ENCODE measurements at regions not wholly inside any gene's neighbourhood (a gene's known extent, or its start where the extent isn't known, plus 50 kb on each side); places are given as distances from the start of the nearest gene placed in this dataset.
"Not testable (repeated sequence)": the region's sequence is repeated elsewhere in the genome, so short reads cannot be mapped to it uniquely, and the experiment has no call there.

DNA sequence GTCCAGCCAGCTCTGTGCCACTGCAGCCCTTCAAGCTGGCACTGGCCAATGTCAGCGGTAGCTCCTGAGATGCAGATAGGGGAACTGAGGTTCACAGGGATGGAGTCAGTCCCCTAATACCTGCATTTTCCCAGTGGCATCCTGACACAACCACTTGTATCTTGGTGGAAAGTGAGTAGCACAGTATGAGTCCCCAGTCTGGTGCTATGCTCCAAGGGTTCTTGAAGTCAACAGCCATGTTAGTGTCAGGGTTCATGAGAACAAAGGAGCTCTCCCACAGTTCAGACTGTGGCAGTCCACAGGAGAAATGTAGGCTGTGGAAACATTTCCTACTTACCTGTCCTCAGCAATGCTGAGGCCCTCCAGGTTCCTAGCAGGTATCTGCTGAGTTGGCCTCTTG is 115.5 kb downstream of the ZNF736 start:
- Histone ChIP-seq H3K9me3 (peaks cover 8% of the 10 kb centered on the region), H3K4me3 (no peak overlapping the region), H3K36me3 (no peaks in the 10 kb centered on the region), H3K4me1 (no peaks in the 10 kb centered on the region), H3K27ac (no peak overlapping the region), H3K27me3 (no peaks in the 10 kb centered on the region)
- intact Hi-C loops (cut with DNase I): no loop called here
- TF ChIP-seq, protein P1, sequence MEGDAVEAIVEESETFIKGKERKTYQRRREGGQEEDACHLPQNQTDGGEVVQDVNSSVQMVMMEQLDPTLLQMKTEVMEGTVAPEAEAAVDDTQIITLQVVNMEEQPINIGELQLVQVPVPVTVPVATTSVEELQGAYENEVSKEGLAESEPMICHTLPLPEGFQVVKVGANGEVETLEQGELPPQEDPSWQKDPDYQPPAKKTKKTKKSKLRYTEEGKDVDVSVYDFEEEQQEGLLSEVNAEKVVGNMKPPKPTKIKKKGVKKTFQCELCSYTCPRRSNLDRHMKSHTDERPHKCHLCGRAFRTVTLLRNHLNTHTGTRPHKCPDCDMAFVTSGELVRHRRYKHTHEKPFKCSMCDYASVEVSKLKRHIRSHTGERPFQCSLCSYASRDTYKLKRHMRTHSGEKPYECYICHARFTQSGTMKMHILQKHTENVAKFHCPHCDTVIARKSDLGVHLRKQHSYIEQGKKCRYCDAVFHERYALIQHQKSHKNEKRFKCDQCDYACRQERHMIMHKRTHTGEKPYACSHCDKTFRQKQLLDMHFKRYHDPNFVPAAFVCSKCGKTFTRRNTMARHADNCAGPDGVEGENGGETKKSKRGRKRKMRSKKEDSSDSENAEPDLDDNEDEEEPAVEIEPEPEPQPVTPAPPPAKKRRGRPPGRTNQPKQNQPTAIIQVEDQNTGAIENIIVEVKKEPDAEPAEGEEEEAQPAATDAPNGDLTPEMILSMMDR (IDR thresholded peaks at IDR 0.05): no peak
- ATAC-seq: no peak
- DNase-seq: no peak

DNA sequence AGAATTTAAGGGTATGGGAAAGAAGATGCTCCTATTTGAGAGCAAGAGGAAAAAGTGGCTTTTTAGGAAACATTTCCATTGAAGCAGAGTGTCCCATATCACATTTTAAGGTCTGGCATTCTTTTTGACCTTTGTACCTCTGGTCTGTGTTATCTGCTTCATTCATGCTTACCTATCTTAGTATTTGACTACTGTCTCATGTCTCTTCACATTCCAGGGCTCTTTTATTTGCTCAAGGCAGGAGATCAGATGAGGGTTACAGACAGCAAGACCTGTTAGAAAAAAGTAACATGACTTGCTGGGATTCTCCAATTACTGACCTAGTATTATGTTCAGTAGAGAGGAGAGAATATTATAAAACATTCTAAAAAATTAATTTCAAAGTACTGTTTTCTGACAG is 111.7 kb downstream of the ZNF736 start:
- H3K27me3 ChIP-seq; ATAC-seq; H3K4me3 ChIP-seq; intact Hi-C loops (cut with DNase I); H3K36me3 ChIP-seq; DNase-seq; H3K4me1 ChIP-seq; H3K27ac ChIP-seq: not testable (repeated sequence)
- H3K9me3 ChIP-seq: peaks cover 14% of the 10 kb centered on the region

DNA sequence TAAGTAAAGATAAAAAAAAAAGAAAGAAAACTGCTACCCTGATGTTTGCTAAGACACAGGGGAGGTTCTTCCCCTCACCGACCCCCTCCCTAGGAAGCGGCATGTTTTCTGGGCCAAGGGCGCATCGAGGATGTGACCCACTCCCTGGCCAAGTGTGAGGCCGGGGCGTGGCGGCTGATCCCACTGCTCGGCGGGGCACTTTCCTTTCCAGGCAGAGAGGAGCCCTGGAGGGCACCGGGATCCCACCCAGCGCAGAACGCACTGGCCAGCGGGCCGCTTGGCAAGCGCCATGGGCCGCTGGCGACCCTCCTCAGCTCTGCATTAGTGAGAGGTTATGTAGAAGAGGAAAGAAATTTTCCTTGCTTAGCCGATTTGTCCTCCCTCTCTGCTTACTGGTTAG is 93.4 kb downstream of the ZNF736 start:
- ATAC-seq: no peak
- Histone ChIP-seq H3K9me3 (no peaks in the 10 kb centered on the region), H3K27me3 (no peaks in the 10 kb centered on the region), H3K36me3 (no peaks in the 10 kb centered on the region), H3K27ac (no peak overlapping the region), H3K4me1 (no peaks in the 10 kb centered on the region), H3K4me3 (no peak overlapping the region)
- TF ChIP-seq, protein P1 (IDR thresholded peaks at IDR 0.05): no peak
- intact Hi-C loops (cut with DNase I): no loop called here
- no peak for DNase-seq

Measured in upper lobe of right lung (tissue), 1 donor.